H1 (cell line): ENCODE measurements at regions not wholly inside any gene's neighbourhood (a gene's known extent, or its start where the extent isn't known, plus 50 kb on each side); places are given as distances from the start of the nearest gene placed in this dataset.

Source experiments
- CTCF ChIA-PET: fragments of 300-600 bp; sonication (Branson Sonifier 250); formaldehyde crosslinking; loops from one replicate; lab custom pipeline; 2021; ENCODE audit not compliant: partially characterized antibody; lab: Charles Lee
- POLR2A ChIA-PET: fragments of 300-600 bp; sonication (Branson Sonifier 250); formaldehyde crosslinking; loops from one replicate; lab custom pipeline; 2021; ENCODE audit warnings: inconsistent platforms; ENCODE audit not compliant: partially characterized antibody; lab: Charles Lee
- DNase-seq, 2 experiments: peaks; one replicate each; pipeline versions ENCODE4 v3.0.0 to v3.0.0-alpha.2; 2010 to 2022; ENCODE audit warnings: low spot score in 2 of 2, low read depth in 1 of 2, mixed read lengths in 1 of 2
- FAIRE-seq: peaks from 2 replicates; lab custom pipeline; 2011; peaks lifted over from hg19 to GRCh38; lab: Jason Lieb, UNC
- H2AFZ ChIP-seq: 2 replicates; pipeline ENCODE4 v1.8.1; 2012; ENCODE audit warnings: low read length, inconsistent platforms
- H2AK5ac ChIP-seq: 2 replicates; pipeline ENCODE4 v1.6.1; 2013; ENCODE audit warnings: low read depth, low read length
- H2BK120ac ChIP-seq: replicated peaks from 2 replicates; pipeline ENCODE3; 2013; ENCODE audit warnings: low read depth, low read length, inconsistent platforms
- H2BK12ac ChIP-seq: 2 replicates; pipeline ENCODE4 v1.6.1; 2013; ENCODE audit warnings: low read depth, low read length
- H2BK15ac ChIP-seq: 2 replicates; pipeline ENCODE4 v1.6.1; 2013; ENCODE audit warnings: low read length
- H2BK20ac ChIP-seq: 2 replicates; pipeline ENCODE4 v1.6.1; 2013; ENCODE audit warnings: low read length
- H2BK5ac ChIP-seq: 2 replicates; pipeline ENCODE4 v1.6.1; 2013; ENCODE audit warnings: low read depth, low read length
- H3K14ac ChIP-seq: 2 replicates; pipeline ENCODE4 v1.6.1; 2013; ENCODE audit warnings: inconsistent platforms; ENCODE audit not compliant: insufficient read length
- H3K18ac ChIP-seq: 2 replicates; pipeline ENCODE4 v1.6.1; 2013; ENCODE audit warnings: low read length; ENCODE audit errors: extremely low read depth
- H3K23ac ChIP-seq: 2 replicates; pipeline ENCODE4 v1.6.1; 2013; ENCODE audit warnings: inconsistent platforms; ENCODE audit not compliant: insufficient read length
- H3K23me2 ChIP-seq: 2 replicates; pipeline ENCODE4 v1.6.1; 2013; ENCODE audit warnings: low read depth, low read length
- H3K27ac ChIP-seq: 2 replicates; pipeline ENCODE4 v1.6.1; 2011; ENCODE audit warnings: low read depth, low read length, inconsistent platforms
- H3K27me3 ChIP-seq, 4 experiments: replicated peaks in 1 of 4; 1 replicate in 1 of 4; 2 replicates in 3 of 4; pipeline versions ENCODE4 v1.6.1 to v1.8.1; 2011 to 2013; ENCODE audit warnings: low read length in 3 of 4, mild to moderate bottlenecking in 3 of 4, inconsistent platforms in 2 of 4, mixed read lengths in 2 of 4, moderate library complexity in 1 of 4; ENCODE audit not compliant: control insufficient read depth in 3 of 4, insufficient read depth in 3 of 4; ENCODE audit errors: extremely low read depth in 1 of 4
- H3K36me3 ChIP-seq, 4 experiments: 2 replicates each; pipeline versions ENCODE4 v1.6.1 to v1.8.1; 2011 to 2013; ENCODE audit warnings: mild to moderate bottlenecking in 4 of 4, low read length in 3 of 4, moderate library complexity in 2 of 4, control low read depth in 1 of 4, inconsistent platforms in 1 of 4; ENCODE audit not compliant: insufficient read depth in 4 of 4, control insufficient read depth in 2 of 4
- H3K4ac ChIP-seq: replicated peaks from 2 replicates; pipeline ENCODE3; 2013; ENCODE audit warnings: low read length, low read depth, mixed read lengths, inconsistent platforms; ENCODE audit not compliant: insufficient read length
- H3K4me1 ChIP-seq, 4 experiments: replicated peaks in 1 of 4; 1 replicate in 1 of 4; 2 replicates in 3 of 4; pipeline versions ENCODE4 v1.6.1 to v1.8.1; 2011 to 2013; ENCODE audit warnings: low read length in 3 of 4, inconsistent platforms in 2 of 4, mixed read lengths in 1 of 4; ENCODE audit not compliant: insufficient read depth in 4 of 4, control insufficient read depth in 3 of 4
- H3K4me2 ChIP-seq, 2 experiments: 2 replicates each; pipeline versions ENCODE4 v1.6.1 to v1.8.1; 2011 to 2013; ENCODE audit warnings: low read depth in 2 of 2, low read length in 2 of 2, control low read depth in 1 of 2, inconsistent platforms in 1 of 2, mild to moderate bottlenecking in 1 of 2; ENCODE audit not compliant: insufficient read depth in 1 of 2
- H3K4me3 ChIP-seq, 4 experiments: fragments of 200-600, 300-600 bp in 1 of 4; sonication (generic), shearing (Covaris generic), sonication (Bioruptor Twin) in 1 of 4; 2 replicates each; pipeline versions ENCODE4 v1.5.1 to v1.8.1; 2011 to 2016; ENCODE audit warnings: low read length in 4 of 4, low read depth in 3 of 4, control low read depth in 2 of 4, inconsistent platforms in 2 of 4, mild to moderate bottlenecking in 2 of 4, mixed read lengths in 1 of 4, moderate library complexity in 1 of 4; ENCODE audit not compliant: insufficient read depth in 2 of 4; ENCODE audit errors: extremely low read depth in 1 of 4
- H3K56ac ChIP-seq: replicated peaks from 2 replicates; pipeline ENCODE3; 2013; ENCODE audit warnings: low read depth, mild to moderate bottlenecking, mixed read lengths, low read length, inconsistent platforms; ENCODE audit not compliant: insufficient read length
- H3K79me1 ChIP-seq: 2 replicates; pipeline ENCODE4 v1.6.1; 2013; ENCODE audit warnings: low read depth, low read length, control low read depth
- H3K79me2 ChIP-seq, 2 experiments: 2 replicates each; pipeline versions ENCODE4 v1.6.1 to v1.8.1; 2012 to 2013; ENCODE audit warnings: low read length in 2 of 2, mild to moderate bottlenecking in 2 of 2, inconsistent platforms in 1 of 2; ENCODE audit not compliant: insufficient read depth in 2 of 2, control insufficient read depth in 1 of 2
- H3K9ac ChIP-seq, 4 experiments: replicated peaks in 1 of 4; 1 replicate in 1 of 4; 2 replicates in 3 of 4; pipeline versions ENCODE4 v1.6.1 to v1.8.1; 2011 to 2013; ENCODE audit warnings: low read depth in 3 of 4, low read length in 3 of 4, control low read depth in 2 of 4, mild to moderate bottlenecking in 2 of 4, moderate library complexity in 2 of 4, inconsistent platforms in 1 of 4; ENCODE audit errors: extremely low read depth in 1 of 4
- H3K9me3 ChIP-seq, 2 experiments: 2 replicates each; pipeline versions ENCODE4 v1.6.1 to v1.8.1; 2012 to 2013; ENCODE audit warnings: mild to moderate bottlenecking in 2 of 2, moderate library complexity in 2 of 2, control low read depth in 1 of 2, inconsistent platforms in 1 of 2, low read depth in 1 of 2, low read length in 1 of 2, mixed read lengths in 1 of 2; ENCODE audit not compliant: insufficient read depth in 2 of 2
- H4K20me1 ChIP-seq, 2 experiments: replicated peaks in 1 of 2; 2 replicates each; pipeline versions ENCODE3 to v1.8.1; 2011 to 2013; ENCODE audit warnings: inconsistent platforms in 2 of 2, low read length in 2 of 2, mild to moderate bottlenecking in 1 of 2; ENCODE audit not compliant: insufficient read depth in 2 of 2, control insufficient read depth in 1 of 2
- H4K5ac ChIP-seq: 2 replicates; pipeline ENCODE4 v1.6.1; 2013; ENCODE audit warnings: low read length, low read depth, mixed read lengths, inconsistent platforms; ENCODE audit not compliant: insufficient read length
- H4K8ac ChIP-seq: 2 replicates; pipeline ENCODE4 v1.8.0; 2013; ENCODE audit warnings: mild to moderate bottlenecking, moderate library complexity, low read length, inconsistent platforms; ENCODE audit not compliant: insufficient read depth; ENCODE audit errors: extremely low read depth
- H4K91ac ChIP-seq: replicated peaks from 2 replicates; pipeline ENCODE3; 2013; ENCODE audit warnings: low read length, mixed read lengths, inconsistent platforms; ENCODE audit not compliant: insufficient read length
- BRCA1 ChIP-seq: IDR thresholded peaks from 2 replicates; pipeline ENCODE4 v1.6.1; 2012; ENCODE audit warnings: low read depth, low read length, improper control_type of control experiment
- E2F6 ChIP-seq: IDR thresholded peaks from 2 replicates; pipeline ENCODE4 v1.6.1; 2012; ENCODE audit warnings: inconsistent platforms
- GABPA ChIP-seq: IDR thresholded peaks from 2 replicates; pipeline ENCODE4 v1.6.1; 2011; ENCODE audit warnings: mild to moderate bottlenecking, low read length, moderate library complexity, borderline replicate concordance; ENCODE audit not compliant: insufficient read depth
- JUND ChIP-seq: IDR thresholded peaks from 2 replicates; pipeline ENCODE4 v1.6.1; 2011; ENCODE audit warnings: mild to moderate bottlenecking, improper control_type of control experiment, low read length
- KDM1A ChIP-seq: fragments of 200-600, 300-600 bp; sonication (generic); IDR thresholded peaks from 2 replicates; pipeline ENCODE4 v1.7.1; 2016; ENCODE audit warnings: mild to moderate bottlenecking, low read length, borderline replicate concordance
- POLR2A ChIP-seq, 2 experiments: IDR thresholded peaks; 1 replicate in 1 of 2; 2 replicates in 1 of 2; pipeline ENCODE4 v1.6.1; 2011; ENCODE audit warnings: low read depth in 2 of 2, low read length in 2 of 2, mild to moderate bottlenecking in 2 of 2; ENCODE audit errors: control extremely low read depth in 1 of 2
- POU5F1 ChIP-seq: IDR thresholded peaks from 2 replicates; pipeline ENCODE4 v1.6.1; 2011; ENCODE audit warnings: low read depth, mild to moderate bottlenecking, low read length, moderate library complexity
- RFX5 ChIP-seq: IDR thresholded peaks from 2 replicates; pipeline ENCODE4 v1.6.1; 2011; ENCODE audit warnings: low read depth, low read length, improper control_type of control experiment, borderline replicate concordance
- SIN3A ChIP-seq, 2 experiments: IDR thresholded peaks in 1 of 2; conservative IDR thresholded peaks in 1 of 2; 2 replicates each; pipeline ENCODE4 v1.6.1; 2011 to 2012; ENCODE audit warnings: low read length in 2 of 2, improper control_type of control experiment in 1 of 2, low read depth in 1 of 2, mild to moderate bottlenecking in 1 of 2
- SP4 ChIP-seq: IDR thresholded peaks from 2 replicates; pipeline ENCODE4 v1.6.1; 2012; ENCODE audit warnings: low read length, inconsistent platforms
- TAF7 ChIP-seq: optimal IDR thresholded peaks from 2 replicates; pipeline ENCODE3; 2011; ENCODE audit warnings: low read depth, mild to moderate bottlenecking, inconsistent platforms, low read length, moderate library complexity, borderline replicate concordance
- WGBS, 2 experiments: shearing (Covaris generic) in 1 of 2; methylation state at CpG; one replicate each; pipeline versions ENCODE4 v1.1.6 to v1.1.7; 2013 to 2015; ENCODE audit warnings: low lambda C conversion rate in 2 of 2, mixed read lengths in 2 of 2, inconsistent platforms in 1 of 2, low coverage in 1 of 2, missing lambda C conversion rate in 1 of 2; ENCODE audit not compliant: insufficient replicate concordance in 2 of 2, insufficient coverage in 1 of 2, insufficient read length in 1 of 2; ENCODE audit errors: extremely low coverage in 1 of 2, missing lambda C conversion rate in 1 of 2; 5-methylcytosine and 5-hydroxymethylcytosine counted together
- TF ChIP-seq, protein P1 (sequence below): IDR thresholded peaks from 2 replicates; pipeline ENCODE4 v1.6.1; 2012; ENCODE audit warnings: inconsistent platforms

DNA sequence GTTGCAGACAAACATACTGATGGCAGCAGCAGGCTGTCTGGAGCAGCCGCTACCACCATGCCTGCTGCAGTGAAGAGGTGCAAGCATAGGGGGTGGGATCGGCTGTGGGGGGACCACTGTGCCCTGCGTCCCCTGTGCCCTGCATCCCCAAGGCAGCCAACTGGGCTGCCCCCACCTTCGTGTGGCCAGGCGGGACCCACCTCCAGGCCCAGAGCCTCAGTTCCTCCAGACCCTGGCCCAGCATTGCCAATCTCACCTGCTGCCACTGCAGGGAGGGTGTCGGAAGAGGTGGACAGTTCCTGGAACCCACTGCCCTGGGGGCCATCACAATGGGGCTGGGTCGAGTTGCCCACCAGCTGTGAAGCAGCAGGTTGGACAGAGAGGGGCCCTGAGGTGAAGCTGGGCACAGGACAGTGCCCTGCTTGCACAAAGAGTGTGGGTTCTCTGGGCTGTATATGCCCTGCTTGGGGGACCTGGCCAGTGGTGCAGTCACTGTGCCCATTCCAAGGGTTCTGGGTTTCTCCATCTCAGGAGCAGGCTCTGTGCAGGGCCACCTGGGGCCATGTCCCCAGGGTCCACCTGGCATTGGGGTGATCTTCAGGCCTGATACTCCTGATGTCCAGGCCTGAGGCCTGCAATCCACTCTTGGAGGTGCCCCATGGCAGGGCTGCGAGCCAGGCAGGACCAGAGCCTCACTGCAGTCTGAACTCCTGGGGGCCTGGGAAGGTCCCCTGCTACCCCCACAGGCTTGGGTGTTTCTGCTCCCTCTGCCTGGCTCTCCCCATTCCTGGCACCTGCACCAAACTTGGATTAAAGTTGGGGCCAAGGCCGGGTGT, 261.4 kb upstream of the NRIP1 start:
- Histone ChIP-seq H3K18ac (no peak overlapping the region), H4K5ac (no peak overlapping the region), H4K8ac (no peak overlapping the region; the same call in 1 of the 2 replicates), H3K4me1 (no peaks in the 10 kb centered on the region), H2BK120ac (no peak overlapping the region), H3K14ac (no peak overlapping the region), H2AK5ac (no peak overlapping the region), H3K23me2 (no peaks in the 10 kb centered on the region), H3K9me3 (no peaks in the 10 kb centered on the region), H3K23ac (no peak overlapping the region), H3K27ac (no peak overlapping the region), H3K36me3 (no peaks in the 10 kb centered on the region), H3K4me2 (no peak overlapping the region), H3K56ac (no peak overlapping the region), H2BK12ac (no peak overlapping the region), H3K4me3 (no peak overlapping the region), H2BK15ac (no peak overlapping the region), H4K91ac (no peak overlapping the region), H4K20me1 (no peaks in the 10 kb centered on the region), H2BK20ac (no peak overlapping the region), H3K4ac (no peak overlapping the region), H2BK5ac (no peak overlapping the region), H3K79me2 (no peaks in the 10 kb centered on the region), H3K9ac (no peak overlapping the region), H3K27me3 (no peaks in the 10 kb centered on the region), H2AFZ (no peak overlapping the region), H3K79me1 (no peaks in the 10 kb centered on the region)
- 88% methylated on average over 8 of the region's 9 CpGs; no CpG with 5 or more reads in 1 of the 2 experiments for WGBS, 2 experiments
- DNase-seq (no peak), FAIRE-seq (no peak)
- ChIA-PET CTCF (no interaction called here), POLR2A (no interaction called here)
- TF ChIP-seq BRCA1 = no peak
- no peak for TF ChIP-seq SP4
- TF ChIP-seq RFX5 = no peak
- TF ChIP-seq GABPA = no peak
- TF ChIP-seq, protein P1, sequence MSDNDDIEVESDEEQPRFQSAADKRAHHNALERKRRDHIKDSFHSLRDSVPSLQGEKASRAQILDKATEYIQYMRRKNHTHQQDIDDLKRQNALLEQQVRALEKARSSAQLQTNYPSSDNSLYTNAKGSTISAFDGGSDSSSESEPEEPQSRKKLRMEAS = no peak
- no peak for TF ChIP-seq TAF7
- TF ChIP-seq KDM1A = no peak
- TF ChIP-seq POLR2A (IDR thresholded peaks at IDR 0.05; ENCODE audit: control extremely low read depth in 1 of 2, low read depth in 2 of 2, low read length in 2 of 2) = no peak
- TF ChIP-seq POU5F1 = no peak
- no peak for TF ChIP-seq SIN3A (conservative IDR thresholded peaks at IDR 0.05 in 1 of 2, IDR thresholded peaks at IDR 0.05 in 1 of 2; ENCODE audit: low read depth in 1 of 2, low read length in 2 of 2)
- no peak for TF ChIP-seq E2F6
- TF ChIP-seq JUND = no peak
